A673 (cell line): ENCODE measurements at regions not wholly inside any gene's neighbourhood (a gene's known extent, or its start where the extent isn't known, plus 50 kb on each side); places are given as distances from the start of the nearest gene placed in this dataset.

ENCODE experiments used
- BruUV-seq: library from RNA; stranded (reverse); fragments of 400-500 nt; replicated peaks from 2 replicates; lab custom pipeline; 2021; lab: Mats Ljungman, UMichigan
- CTCF ChIA-PET: fragments of 300-600 bp; sonication (Branson Sonifier 250); formaldehyde crosslinking; loops from one replicate; lab custom pipeline; 2022; ENCODE audit warnings: antibody characterized with exemption; lab: Charles Lee
- POLR2A ChIA-PET: fragments of 300-600 bp; sonication (Branson Sonifier 250); formaldehyde crosslinking; loops from one replicate; lab custom pipeline; 2022; ENCODE audit warnings: antibody characterized with exemption; ENCODE audit not compliant: low non-redundant PET; lab: Charles Lee
- DNase-seq: peaks from one replicate; pipeline ENCODE4 v3.0.0-alpha.2; 2015; ENCODE audit warnings: low spot score
- H3K27ac ChIP-seq: fragments of 200-600 bp; sonication (generic); 2 replicates; pipeline ENCODE4 v1.5.1; 2016; ENCODE audit warnings: mixed run types, low read depth, mild to moderate bottlenecking, mixed read lengths, antibody characterized with exemption, low read length; ENCODE audit not compliant: poor library complexity, severe bottlenecking
- H3K27me3 ChIP-seq: fragments of 200-600 bp; sonication (generic); replicated peaks from 2 replicates; pipeline ENCODE4 v1.6.1; 2017; ENCODE audit warnings: mixed run types, low read depth, mild to moderate bottlenecking, mixed read lengths, antibody characterized with exemption, low read length; ENCODE audit not compliant: insufficient read depth, poor library complexity
- H3K36me3 ChIP-seq: fragments of 200-600 bp; sonication (generic); 2 replicates; pipeline ENCODE4 v1.6.1; 2016; ENCODE audit warnings: mixed run types, mild to moderate bottlenecking, mixed read lengths, antibody characterized with exemption, low read length; ENCODE audit not compliant: insufficient read depth, poor library complexity, severe bottlenecking
- H3K4me1 ChIP-seq: fragments of 200-600 bp; sonication (generic); 2 replicates; pipeline ENCODE4 v1.6.1; 2017; ENCODE audit warnings: mixed run types, mild to moderate bottlenecking, mixed read lengths, antibody characterized with exemption, low read length; ENCODE audit not compliant: insufficient read depth, poor library complexity, severe bottlenecking
- H3K4me3 ChIP-seq: fragments of 200-600 bp; sonication (generic); 2 replicates; pipeline ENCODE4 v1.5.1; 2016; ENCODE audit warnings: low read depth, mixed run types, mild to moderate bottlenecking, mixed read lengths, low read length; ENCODE audit not compliant: poor library complexity, severe bottlenecking
- H3K9me3 ChIP-seq: fragments of 200-600 bp; sonication (generic); 2 replicates; pipeline ENCODE4 v1.6.1; 2016; ENCODE audit warnings: mixed run types, low read depth, mild to moderate bottlenecking, mixed read lengths, antibody characterized with exemption, low read length; ENCODE audit not compliant: poor library complexity, severe bottlenecking
- EZH2 ChIP-seq: fragments of 200-600 bp; sonication (generic); IDR thresholded peaks from 2 replicates; pipeline ENCODE4 v1.6.1; 2017; ENCODE audit warnings: borderline replicate concordance, low read depth, mild to moderate bottlenecking, mixed read lengths, antibody characterized with exemption, low read length; ENCODE audit not compliant: poor library complexity, severe bottlenecking
- intact Hi-C: fragments of 100-400 bp; cut with micrococcal nuclease; formaldehyde crosslinking; loops from one replicate; pipeline ENCODE4 v1.10.0; 2022; ENCODE audit not compliant: unreplicated experiment
- TF ChIP-seq, protein P1 (sequence below): fragments of 300-800, 200-600 bp; sonication (generic); conservative IDR thresholded peaks from 2 replicates; pipeline ENCODE4 v1.5.1; 2017; ENCODE audit warnings: low read depth, mild to moderate bottlenecking, antibody characterized with exemption, low read length, moderate library complexity, mixed read lengths

DNA sequence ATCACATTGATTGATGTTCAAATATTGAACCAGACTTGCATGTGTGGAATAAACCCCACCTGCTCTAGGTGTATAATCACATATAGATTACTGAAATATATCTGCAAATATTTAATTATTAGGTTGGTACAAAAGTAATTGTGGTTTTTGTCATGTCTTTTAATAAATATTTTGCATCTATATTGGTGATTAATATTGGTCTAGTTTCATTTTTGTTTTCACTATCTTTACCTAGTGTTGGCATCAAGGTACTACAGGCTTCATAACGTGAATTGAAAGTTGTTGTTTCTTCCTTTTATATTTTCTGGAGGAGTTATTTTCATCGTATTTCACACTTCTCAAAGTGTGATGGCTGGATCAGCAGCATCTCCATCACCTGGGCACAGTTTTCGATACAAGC, 740.0 kb upstream of the TMEM132C start:
- CTCF ChIA-PET = no interaction called here
- no peaks in the 10 kb centered on the region for H3K27me3 ChIP-seq
- BruUV-seq = no TSS peak
- DNase-seq = no peak
- no peak overlapping the region for H3K4me3 ChIP-seq
- intact Hi-C loops = no loop called here
- no peaks in the 10 kb centered on the region for H3K4me1 ChIP-seq
- H3K9me3 ChIP-seq = no peaks in the 10 kb centered on the region
- TF ChIP-seq, protein P1, sequence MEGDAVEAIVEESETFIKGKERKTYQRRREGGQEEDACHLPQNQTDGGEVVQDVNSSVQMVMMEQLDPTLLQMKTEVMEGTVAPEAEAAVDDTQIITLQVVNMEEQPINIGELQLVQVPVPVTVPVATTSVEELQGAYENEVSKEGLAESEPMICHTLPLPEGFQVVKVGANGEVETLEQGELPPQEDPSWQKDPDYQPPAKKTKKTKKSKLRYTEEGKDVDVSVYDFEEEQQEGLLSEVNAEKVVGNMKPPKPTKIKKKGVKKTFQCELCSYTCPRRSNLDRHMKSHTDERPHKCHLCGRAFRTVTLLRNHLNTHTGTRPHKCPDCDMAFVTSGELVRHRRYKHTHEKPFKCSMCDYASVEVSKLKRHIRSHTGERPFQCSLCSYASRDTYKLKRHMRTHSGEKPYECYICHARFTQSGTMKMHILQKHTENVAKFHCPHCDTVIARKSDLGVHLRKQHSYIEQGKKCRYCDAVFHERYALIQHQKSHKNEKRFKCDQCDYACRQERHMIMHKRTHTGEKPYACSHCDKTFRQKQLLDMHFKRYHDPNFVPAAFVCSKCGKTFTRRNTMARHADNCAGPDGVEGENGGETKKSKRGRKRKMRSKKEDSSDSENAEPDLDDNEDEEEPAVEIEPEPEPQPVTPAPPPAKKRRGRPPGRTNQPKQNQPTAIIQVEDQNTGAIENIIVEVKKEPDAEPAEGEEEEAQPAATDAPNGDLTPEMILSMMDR = no peak
- TF ChIP-seq EZH2 = no peak
- POLR2A ChIA-PET = no interaction called here
- H3K27ac ChIP-seq = no peak overlapping the region
- H3K36me3 ChIP-seq = no peaks in the 10 kb centered on the region

DNA sequence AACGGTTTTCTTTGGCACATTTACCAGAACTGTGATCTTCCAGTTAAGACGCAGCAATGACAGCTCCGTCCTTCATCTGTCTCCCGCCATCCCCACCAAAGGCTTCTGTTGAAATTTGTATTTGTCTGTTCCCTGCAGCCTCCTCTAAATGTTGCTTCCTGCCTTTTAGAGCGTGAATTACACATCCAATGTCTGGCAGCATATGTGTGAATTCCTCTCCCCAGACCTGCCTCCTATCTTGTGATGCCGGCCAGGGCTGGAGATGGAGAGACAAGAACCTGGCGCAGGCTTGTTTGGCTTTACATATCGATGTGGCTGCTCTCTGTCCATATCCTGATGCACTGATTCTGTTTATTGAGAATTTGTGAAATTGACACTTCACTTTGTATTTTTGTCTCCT, 738.4 kb upstream of the TMEM132C start:
- intact Hi-C loops = no loop called here
- Histone ChIP-seq H3K9me3 (no peaks in the 10 kb centered on the region), H3K36me3 (no peaks in the 10 kb centered on the region), H3K4me3 (no peak overlapping the region), H3K27ac (no peak overlapping the region), H3K27me3 (no peaks in the 10 kb centered on the region), H3K4me1 (no peaks in the 10 kb centered on the region)
- ChIA-PET POLR2A (no interaction called here), CTCF (no interaction called here)
- DNase-seq = no peak
- BruUV-seq = no TSS peak
- TF ChIP-seq, protein P1 = no peak
- TF ChIP-seq EZH2 = no peak

DNA sequence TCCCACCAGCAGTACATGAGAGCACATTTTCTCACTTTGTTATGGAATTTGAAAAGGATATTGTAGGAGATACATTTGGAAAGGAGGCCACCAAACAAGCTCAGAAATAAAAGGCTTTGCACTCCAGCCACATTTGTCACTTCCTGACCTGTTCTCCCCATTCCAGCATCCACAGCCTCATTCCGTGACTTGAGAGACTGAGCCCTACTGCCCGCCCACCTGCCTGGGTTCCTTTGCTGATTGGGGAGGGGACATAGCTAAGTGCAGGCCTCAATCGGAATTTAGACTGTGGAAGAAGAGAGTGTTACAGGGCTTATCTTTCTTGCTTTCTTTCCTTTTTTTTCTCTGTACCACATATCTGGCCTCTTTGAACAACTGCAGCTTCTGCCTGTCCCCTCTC, 735.4 kb upstream of the TMEM132C start:
- Histone ChIP-seq H3K27ac (no peak overlapping the region), H3K27me3 (no peaks in the 10 kb centered on the region), H3K9me3 (no peaks in the 10 kb centered on the region), H3K36me3 (no peaks in the 10 kb centered on the region), H3K4me1 (no peaks in the 10 kb centered on the region), H3K4me3 (no peak overlapping the region)
- ChIA-PET POLR2A (no interaction called here), CTCF (no interaction called here)
- intact Hi-C loops = no loop called here
- no peak for DNase-seq
- TF ChIP-seq, protein P1 = no peak
- no peak for TF ChIP-seq EZH2
- no TSS peak for BruUV-seq
